T-helper 1 cell treated with Interleukin-12 subunit alpha and Interleukin-12 subunit beta and Interleukin-4 antibody, amounts not matched to agents 30 ng/mL and 1 ng/mL, for 36 hours (primary cell): ENCODE measurements at regions not wholly inside any gene's neighbourhood (a gene's known extent, or its start where the extent isn't known, plus 50 kb on each side); places are given as distances from the start of the nearest gene placed in this dataset.

Experiments
- intact Hi-C: fragments of 100-400 bp; cut with micrococcal nuclease; formaldehyde crosslinking; loops from one replicate; pipeline ENCODE4 v1.15.1; 2024

GRCh38 chr12:27382924-27383323 is 50.3 kb downstream of the BMAL2 start:
- intact Hi-C loops: no loop called here

GRCh38 chr12:27383429-27384260 is 51.0 kb downstream of the BMAL2 start:
- intact Hi-C loops: loop anchor here (1.0 to 2.0 kb wide), 7 partner anchors 50 to 369 kb away; partner anchors contain the start of gene TM7SF3

GRCh38 chr12:27384261-27384590 is 51.6 kb downstream of the BMAL2 start:
- intact Hi-C loops: loop anchor here (1.0 to 2.0 kb wide), 7 partner anchors 51 to 370 kb away; partner anchors contain the start of gene TM7SF3

- intact Hi-C loops: loop anchor here (2.0 kb wide), 1 partner anchor 137 kb away; no protein-coding TSS in a partner anchor
Measured at GRCh38 chr12:27385766-27386564, 53.3 kb downstream of the BMAL2 start.

- intact Hi-C loops: no loop called here
Measured at GRCh38 chr12:27387473-27387872, 54.8 kb downstream of the BMAL2 start.

GRCh38 chr12:27388650-27389049 is 56.0 kb downstream of the BMAL2 start:
- intact Hi-C loops: no loop called here

GRCh38 chr12:27394676-27395075 is 51.9 kb upstream of the SMCO2 start:
- intact Hi-C loops: no loop called here

- intact Hi-C loops: no loop called here
Measured at GRCh38 chr12:27396216-27396815, 50.2 kb upstream of the SMCO2 start.
